ENCODE measurements at regions not wholly inside any gene's neighbourhood (a gene's known extent, or its start where the extent isn't known, plus 50 kb on each side); places are given as distances from the start of the nearest gene placed in this dataset.
A peak's percentile ranks its signal among the peaks of the same experiment; 100 is the strongest.

DNA sequence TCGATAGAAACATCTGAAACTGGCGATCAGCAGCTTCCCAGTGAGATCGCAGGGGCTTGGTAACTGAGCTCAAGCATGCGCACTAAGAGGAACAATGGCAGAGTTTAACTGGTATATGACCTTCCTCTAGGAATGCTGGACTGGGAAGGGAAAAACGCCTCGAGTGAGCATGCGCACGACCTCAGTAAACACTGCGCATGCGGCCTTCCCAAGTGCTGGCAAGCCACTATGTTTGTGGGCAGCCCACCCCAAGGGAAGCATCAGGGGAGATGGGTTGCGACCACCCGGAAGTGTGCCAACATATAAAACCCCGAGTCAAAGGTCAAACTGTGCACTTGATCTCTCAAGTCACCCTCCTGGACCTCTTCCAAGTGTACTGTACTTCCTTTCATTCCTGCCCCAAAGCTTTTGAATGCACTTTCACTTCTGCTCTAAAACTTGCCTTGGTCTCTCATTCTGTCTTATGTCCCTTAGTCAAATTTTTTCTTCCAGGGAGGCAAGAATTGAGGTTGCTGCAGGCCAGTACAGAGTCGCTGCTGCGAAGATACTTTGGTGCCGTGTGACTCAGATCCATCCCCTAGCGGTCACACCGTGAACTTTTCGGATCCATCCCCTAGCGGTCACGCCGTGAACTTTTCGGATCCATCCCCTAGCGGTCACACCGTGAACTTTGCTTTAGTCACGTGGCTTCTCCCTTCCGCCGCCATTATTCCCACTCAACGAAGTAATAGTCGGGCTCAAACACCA is 243.3 kb downstream of the FAM43A start:
- DNase-seq (ENCODE audit: low spot score) = no peak

DNA sequence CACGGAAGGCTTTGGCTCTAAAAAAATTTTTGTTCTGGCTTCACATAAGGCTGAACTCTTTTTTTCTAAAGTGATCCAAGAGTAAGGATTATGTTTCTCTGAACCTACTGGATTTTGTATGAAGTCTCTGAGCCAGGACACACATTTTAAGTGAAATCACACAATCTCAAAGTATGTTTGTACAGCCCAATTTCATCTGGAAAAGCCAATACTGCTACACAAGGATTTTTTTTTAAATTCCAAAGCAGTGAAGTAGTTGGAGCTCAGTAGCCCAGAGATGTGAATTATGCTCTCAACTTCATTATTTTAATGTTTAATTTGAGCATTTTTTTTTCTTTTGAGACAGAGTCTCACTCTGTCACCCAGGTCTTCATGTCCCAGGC is 243.9 kb downstream of the FAM43A start:
- DNase-seq (ENCODE audit: low spot score) = no peak

DNA sequence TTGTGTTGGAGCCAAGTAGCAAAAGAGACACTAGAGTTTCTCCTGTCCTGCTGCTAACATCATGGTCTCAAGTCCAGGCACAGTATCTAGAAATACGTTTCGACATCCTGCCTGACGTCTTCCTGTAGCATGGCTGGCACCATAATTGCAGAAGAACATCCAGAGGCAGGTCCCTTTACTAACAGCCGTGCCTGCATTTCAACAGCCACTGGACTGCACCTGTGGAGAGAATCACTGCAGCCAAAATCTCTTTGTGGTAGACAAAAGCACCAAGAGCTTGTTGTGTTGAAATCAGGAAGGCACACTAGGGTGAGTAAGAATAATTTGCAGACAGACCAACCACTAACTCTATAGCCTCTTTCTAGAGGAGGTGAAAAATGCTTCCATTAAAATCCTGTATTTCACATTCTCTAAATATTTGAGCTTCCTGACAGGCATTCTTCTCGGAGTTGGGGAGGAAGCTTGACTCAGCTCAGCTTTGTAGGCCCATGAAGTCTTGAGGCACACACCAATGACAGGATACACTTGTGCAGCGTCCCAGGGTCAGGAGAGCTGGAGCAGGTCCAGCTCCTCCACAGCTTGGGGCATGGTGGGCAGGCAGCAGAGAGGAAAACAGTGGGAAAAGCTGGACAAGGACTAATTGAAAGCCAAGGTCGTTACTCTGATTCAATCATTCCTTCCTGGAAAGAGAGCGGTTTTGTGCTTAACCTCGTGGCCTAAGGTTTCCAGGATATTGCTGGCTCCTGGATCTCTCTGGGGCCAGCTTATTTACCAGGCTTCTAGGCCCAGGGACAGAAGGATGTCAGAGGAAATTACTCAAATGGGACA is 244.9 kb downstream of the FAM43A start:
- peak; percentile 80 for DNase-seq (ENCODE audit: low spot score)

DNA sequence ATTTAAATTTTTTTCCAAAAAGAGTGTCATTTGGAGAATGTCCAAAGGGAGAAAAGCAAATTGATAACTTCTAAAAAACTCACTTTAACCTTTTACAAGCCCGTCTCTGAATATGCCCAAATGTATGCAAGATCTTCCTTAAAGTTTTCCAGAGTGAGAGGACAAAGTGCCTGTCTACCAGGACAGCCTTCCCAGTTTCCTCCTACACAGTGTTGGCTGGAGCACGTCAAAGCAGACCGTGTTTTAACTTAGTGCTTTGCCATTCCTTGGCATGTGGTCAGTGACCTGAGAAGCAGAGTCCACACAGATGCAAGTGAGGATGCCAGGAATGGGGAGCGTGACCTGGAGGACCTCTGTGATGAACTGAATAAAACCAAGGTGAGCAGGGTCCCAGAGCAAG is 245.7 kb downstream of the FAM43A start:
- no peak for DNase-seq (ENCODE audit: low spot score)

DNA sequence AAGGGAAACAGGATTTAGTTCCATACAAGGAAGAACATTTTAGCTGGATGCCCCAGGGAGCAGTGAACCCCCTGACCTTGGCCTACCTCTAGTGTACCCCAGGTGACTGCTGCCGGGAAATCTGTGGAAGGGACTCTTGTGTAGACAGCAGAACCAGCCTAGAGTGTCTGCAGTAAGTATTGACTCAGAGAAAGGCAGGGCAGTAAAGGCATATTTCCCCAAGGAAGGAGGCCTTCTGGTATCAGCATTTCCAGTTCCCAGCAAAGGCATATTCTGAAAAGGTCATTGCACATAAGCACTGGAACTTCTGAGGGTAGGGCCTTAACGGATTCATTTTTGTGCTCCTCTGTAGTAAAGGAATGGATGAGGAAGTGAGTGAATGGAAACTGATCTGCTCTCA is 246.2 kb downstream of the FAM43A start:
- no peak for DNase-seq (ENCODE audit: low spot score)

DNA sequence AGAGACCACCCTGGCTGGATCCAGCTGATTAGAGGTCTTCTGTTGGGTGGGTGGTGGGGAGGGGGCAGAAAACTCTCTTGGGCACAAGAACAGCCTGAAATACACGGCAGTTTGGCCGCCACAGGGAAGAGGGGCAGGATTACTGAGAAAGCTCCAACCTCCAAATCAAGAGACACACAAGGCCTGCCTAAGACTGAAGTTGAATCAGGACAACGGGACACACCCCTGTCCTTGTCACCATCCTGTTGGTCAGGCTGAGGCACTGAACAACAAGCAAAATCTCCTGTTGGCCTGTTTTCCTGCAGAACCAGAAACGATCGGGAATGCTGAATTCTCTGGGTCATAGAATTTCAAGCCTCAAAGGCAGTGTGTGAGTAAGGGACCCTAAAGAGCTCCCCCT is 247.8 kb downstream of the FAM43A start:
- no peak for DNase-seq (ENCODE audit: low spot score)

DNA sequence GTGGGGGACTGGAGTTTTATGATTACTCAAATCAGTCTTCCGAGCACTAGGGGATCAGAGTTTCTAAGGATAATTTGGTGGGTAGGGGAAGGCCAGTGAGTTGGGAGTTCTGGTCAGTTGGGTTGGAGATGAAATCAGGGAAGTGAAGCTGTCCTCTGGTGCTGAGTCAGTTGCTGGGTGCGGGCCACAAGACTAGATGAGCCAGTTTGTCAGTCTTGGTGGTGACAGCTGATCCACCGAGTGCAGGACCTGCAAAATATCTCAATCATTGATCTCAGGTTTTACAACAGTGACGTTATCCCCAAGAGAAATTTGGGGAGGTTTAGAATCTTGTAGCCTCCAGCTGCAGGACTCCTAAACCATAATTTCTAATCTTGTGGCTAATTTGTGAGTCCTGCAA is 249.4 kb downstream of the FAM43A start:
- no peak for DNase-seq (ENCODE audit: low spot score)

DNA sequence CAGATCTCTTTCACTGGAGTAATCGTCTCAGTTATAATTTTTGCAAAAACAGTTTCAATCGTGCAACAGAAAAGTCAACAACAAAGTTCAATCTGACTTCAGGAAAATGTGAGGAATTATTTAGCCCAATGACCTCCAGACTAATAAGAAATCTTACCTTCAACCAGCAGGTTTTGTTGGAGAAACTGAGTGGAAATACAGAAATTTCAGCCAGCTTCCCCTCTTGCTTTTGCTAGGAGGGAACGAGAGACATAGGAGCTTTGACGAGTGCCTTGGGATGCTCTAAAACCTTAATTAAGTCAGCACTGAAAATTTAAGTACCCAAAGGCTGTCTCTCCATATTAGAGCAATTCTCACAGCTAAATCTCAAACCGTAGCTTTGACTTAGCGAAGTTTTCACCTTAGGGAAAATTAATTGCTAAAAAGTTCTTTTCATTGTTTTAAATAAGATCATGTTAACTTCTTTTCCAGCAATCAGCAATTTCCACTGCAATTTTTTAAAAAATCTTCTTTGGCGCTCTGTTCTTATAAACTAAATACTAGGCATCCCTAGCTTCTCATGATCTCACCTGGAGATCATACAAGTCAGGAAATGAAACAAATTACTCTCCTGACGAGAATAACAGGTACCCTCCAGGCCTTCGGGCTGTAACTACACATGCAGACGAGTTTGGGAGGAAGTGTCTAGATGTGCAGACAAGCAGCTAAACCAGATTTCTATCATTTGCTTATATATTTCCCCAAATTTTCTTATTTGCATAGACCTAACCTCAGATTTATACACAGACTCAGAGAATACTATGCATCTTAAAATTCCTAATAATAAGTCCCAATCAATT is 250.2 kb downstream of the FAM43A start:
- no peak for DNase-seq (ENCODE audit: low spot score)

DNA sequence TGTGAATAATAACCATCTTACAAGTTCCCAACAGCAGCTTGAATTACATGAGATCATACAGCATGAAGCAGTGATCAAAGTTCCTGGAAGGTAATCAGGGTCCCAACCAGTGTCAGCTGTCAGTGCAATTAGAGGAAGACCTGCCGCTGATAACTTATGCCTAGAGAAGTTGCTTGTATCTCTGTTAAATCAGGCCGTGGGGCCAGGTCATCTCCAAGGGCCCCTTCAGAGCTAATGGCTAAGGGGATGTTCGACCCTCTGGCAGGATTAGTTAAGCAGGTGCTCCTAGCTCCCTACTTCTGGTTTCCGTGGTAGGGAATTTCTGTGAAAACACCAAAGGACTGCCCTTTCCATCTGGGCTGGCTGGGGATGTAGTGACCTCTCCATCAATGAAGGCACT is 251.0 kb downstream of the FAM43A start:
- DNase-seq (ENCODE audit: low spot score) = no peak

DNA sequence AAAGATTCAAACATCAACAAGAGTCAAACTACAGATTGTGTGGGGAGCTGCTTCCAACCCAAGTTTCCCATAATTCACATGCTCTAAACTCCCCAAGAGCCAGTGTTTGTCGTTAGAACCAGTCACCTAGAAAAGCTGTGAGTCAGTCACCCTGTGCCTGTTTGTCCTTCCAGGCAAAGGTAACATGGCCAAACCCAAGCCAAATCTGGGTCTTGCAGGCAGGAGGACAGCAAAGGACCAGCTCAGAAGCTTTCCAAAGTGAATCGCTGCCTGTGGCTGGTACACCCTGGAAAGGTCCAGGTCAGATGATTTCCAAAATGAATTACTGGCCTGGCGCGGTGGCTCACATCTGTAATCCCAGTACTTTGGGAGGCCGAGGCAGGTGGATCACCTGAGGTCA is 251.5 kb downstream of the FAM43A start:
- no peak for DNase-seq (ENCODE audit: low spot score)

DNA sequence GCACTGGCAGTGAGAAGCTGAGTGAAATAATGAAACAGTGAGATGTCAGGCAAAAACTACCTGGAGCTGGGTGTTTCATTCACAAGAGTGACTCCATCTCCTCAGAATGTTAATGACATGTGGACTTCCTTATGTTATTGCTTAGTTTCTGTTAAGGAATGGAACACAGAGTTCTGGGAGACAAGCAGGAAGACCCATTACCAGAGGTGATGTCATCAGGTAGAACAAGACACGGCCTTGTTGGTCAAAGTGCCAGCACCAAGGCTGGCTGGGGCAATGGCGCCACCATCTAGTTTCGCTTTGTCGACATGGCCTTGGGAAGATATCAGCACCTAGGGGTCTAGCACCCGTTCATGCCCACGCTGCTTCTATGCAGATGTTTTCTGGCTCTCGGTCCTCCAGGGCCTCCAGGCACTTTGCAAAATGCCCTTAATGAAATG is 252.2 kb downstream of the FAM43A start:
- no peak for DNase-seq (ENCODE audit: low spot score)

DNA sequence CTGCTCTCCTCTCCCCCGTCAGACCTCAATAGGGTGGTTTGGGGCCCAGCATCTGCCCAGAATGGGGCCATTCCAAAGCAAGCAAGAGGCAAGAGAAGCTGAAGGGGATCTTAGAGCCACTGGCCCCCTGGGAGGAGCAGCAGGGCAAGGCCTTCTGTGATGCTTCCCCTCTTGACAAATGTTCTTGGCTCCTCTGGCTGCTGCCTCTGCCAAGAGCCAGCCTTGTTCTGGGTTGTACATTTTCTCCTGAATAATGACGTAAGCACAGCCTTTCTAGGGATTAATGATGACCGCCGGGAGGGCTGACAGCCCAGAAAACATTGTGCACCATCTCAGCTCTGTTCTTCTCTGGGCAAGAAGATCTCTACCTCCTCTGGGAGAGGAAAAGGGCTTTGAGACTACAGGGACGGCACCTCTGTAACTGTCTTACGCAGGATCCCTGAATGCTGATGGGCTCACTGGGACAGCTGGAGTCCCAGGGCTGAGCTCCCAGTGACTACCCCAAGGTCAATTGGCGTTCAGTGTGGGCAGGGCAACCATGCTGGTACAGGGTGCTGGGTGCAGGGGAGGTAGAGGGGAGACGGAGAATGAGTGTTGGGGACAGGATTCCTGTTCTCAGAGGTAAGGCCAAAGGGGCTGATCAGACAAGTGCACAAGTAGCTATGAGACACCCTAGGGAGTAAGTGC is 253.3 kb downstream of the FAM43A start:
- DNase-seq (ENCODE audit: low spot score) = no peak

DNA sequence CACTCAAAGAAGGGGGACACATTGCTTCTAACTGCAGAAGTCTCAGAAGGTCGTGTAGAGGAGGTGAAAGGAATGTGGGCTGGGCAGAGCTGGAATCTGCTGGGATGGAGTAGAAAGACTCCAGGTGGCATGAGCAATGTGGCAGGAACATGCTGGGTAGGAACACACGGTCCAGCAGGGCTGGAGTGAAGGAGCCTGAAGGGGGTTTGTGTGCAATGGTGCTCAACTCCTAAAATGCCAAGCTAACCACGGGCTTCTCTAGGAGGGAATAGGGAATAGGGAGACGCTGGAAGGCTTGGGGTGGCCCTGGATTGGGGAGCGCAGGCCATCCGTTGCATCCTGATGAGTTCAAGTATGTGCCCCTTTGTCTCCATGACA is 253.8 kb downstream of the FAM43A start:
- DNase-seq (ENCODE audit: low spot score) = no peak

DNA sequence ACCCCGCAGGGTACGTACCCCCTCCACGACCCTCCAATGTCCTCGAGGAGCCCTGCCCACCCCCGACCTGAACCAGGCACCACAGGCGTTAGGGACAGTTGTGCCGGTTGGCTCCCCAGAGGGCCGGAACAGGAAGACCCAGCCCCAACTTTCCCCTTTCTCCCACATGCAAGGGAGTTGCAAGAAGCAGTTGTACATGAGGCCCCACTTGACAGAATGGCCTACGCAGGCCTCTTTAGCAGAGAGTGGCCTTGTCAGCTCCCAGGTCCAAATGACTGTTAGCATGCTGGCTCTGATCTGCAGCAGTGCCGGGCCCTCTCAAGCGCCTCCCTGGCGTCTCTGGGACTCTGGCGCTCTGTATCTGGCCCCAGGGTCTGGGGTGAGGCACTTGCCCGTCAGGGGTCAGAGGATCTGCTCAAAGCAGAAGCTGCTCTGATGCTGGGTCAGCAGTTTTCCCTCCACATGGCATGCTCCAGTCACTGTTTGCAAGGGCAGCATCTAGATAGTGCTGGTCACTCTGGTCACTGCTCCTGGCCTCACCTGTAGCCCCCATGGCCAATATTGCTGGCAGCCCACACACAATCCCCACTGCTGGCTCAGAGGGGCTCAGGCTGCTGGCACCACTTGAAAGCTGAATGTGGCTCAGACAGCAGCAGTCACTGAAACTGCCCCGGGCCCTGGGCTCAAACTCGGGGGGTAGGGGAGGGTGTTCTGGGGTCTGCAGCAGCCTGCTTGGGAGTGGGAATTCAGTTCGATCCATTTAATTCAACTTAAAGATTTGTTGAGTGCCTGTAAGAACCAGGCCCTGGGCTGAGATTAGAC is 254.5 kb downstream of the FAM43A start:
- no peak for DNase-seq (ENCODE audit: low spot score)

DNA sequence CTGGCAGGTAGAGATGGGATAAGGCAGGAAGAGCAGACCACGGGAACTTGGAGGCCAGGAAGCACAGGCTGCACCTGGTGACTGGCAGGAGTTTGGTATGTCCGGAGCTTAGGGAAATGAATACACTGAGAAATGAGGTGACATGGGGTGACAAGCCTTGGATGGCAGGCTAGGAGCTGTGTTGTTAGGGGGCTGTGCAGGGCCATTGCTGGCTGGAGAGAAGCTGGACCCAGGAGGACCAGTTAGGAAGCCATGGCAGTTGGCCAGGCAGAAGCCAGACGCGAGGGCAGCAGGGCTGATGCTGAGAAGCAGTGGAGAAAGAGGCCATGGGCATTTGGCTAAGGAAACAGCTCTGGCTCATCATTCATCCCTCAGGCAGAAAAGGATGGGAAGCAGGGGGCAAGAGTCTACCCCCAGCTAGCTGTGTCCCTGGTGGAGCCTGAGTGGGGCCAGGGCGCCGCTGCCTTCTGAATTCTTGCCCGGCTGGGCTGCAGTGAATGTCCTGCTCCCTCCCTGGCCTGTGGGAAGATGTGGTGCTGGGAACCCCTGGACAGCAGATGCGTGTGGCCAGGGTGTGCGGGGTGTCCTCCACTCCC is 255.8 kb downstream of the FAM43A start:
- DNase-seq (ENCODE audit: low spot score) = no peak

DNA sequence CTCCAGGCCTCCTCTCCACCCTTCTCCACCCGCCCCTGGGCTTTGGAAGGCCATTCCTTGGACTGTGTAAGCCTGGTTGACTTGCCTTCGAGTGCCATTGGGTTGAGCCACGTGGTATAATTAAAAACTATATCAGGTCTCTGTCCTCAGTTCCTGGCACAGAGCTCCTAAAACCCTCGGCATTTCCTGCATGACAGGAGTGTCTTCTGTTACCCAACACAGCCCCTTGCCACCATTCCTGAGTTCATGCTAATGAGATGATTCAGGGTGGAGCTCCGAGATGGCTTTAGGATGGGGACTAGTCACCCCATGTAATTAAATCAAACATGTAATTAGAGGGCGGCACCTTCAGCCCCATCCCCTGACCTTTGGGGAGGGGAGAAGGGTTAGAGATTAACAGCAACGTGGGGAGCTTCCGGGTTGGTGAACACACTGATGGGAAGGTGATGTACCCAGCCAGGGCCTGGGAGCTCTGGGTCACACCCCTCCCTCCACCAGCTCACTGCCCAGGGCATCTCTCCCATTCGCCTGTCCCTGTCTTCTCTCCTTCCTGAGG is 256.4 kb downstream of the FAM43A start:
- DNase-seq (ENCODE audit: low spot score) = no peak

DNA sequence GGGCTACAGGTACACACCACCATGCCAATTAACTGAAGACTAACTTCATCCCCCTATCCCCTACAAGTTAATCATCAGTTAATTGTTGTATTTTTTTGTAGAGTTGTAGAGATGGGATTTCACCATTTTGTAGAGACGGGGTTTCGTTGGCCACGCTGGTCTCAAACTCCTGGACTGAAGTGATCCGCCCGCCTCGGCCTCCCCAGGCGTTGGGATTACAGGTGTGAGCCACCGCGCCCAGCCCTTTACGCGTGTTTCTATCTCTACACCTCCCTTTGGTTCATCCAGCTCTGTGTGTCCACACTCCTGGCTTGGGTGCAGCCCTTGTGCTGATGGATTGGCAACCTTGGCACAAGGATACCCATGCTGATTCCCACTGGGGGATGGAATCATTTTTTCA is 258.8 kb downstream of the FAM43A start:
- DNase-seq (ENCODE audit: low spot score) = no peak

DNA sequence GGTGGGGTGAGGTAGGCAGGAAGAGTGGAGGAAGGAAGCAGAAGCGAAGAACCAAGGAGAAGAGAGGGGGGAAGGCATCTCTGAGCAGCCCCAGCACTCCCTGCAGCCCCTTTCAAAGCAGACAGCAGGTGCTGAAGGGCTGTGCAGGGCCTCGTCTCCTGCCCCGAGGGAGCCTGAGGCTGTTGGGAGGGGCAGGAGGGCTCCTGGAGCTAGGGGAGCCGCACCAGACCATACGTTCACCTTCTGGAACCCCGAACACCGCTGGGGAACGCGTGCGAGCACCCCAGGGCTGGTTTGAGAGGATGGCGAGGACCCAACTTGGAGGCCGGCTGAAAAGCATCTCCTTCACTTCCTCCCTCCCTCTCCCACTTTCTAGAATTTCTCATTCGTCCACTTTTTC is 259.8 kb downstream of the FAM43A start:
- no peak for DNase-seq (ENCODE audit: low spot score)

DNA sequence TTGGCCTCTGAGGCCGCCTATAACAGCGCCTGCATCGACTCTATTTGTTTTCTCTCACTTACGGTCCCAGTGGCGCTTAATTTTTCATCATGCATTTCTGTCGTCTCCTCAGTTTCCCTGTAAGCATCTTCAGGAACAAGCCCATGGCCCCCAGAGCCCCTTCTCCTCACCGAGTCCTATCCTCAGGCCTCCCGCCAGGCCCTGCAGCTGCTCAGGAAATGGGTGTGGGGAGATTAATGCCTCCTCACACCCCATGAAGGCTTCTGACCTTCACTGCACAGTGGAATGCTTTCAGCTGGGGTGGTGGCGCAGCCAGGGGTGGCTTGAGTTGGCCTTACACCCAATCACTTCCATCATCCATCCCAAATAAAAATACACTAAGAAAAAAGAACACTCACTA is 260.4 kb downstream of the FAM43A start:
- DNase-seq (ENCODE audit: low spot score) = no peak

DNA sequence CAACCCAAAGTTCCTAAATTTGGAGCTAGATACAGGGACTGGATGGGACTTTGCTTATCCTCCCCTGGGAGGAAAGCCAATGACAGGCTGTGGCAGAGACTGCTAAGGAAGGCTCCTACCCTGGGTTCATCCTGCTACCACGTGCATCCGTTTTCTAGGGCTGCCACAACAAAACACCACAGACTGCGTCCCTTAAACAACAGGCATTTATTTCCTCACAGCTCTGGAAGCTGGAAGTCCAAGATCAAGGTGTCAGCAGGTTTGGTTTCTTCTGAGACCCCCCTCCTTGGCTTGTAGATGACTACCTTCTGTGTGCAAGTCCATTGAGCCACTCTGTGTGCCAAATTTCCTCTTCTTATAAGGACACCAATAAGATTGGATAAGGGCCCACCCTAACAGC is 263.9 kb downstream of the FAM43A start:
- DNase-seq (ENCODE audit: low spot score) = no peak
